GM23338 (cell line): ENCODE measurements at regions not wholly inside any gene's neighbourhood (a gene's known extent, or its start where the extent isn't known, plus 50 kb on each side); places are given as distances from the start of the nearest gene placed in this dataset.

ENCODE experiments used
- ATAC-seq: fragments of 200-7000 bp; cut with Tn5 transposase; 3 replicates; pipeline ENCODE4 v1.9.1; 2020
- DNase-seq: peaks from one replicate; pipeline ENCODE4 v3.0.0-alpha.2; 2015; ENCODE audit warnings: low spot score
- H2AFZ ChIP-seq: fragments of 200-600 bp; sonication (generic); 2 replicates; pipeline ENCODE4 v1.8.0; 2016; ENCODE audit warnings: antibody characterized with exemption, mild to moderate bottlenecking, moderate library complexity
- H3F3A ChIP-seq: fragments of 200-600 bp; sonication (generic); replicated peaks from 2 replicates; pipeline ENCODE4 v1.8.0; 2017; ENCODE audit warnings: antibody characterized with exemption, mixed run types, low read depth
- H3K27ac ChIP-seq: fragments of 200-600 bp; sonication (generic); 2 replicates; pipeline ENCODE4 v1.6.1; 2016; ENCODE audit warnings: low read depth
- H3K27me3 ChIP-seq: fragments of 200-600 bp; sonication (generic); 2 replicates; pipeline ENCODE4 v1.8.0; 2016; ENCODE audit warnings: mild to moderate bottlenecking, mixed run types, moderate library complexity; ENCODE audit not compliant: insufficient read depth
- H3K36me3 ChIP-seq: fragments of 200-600 bp; sonication (generic); 2 replicates; pipeline ENCODE4 v1.8.0; 2016; ENCODE audit warnings: mild to moderate bottlenecking; ENCODE audit not compliant: insufficient read depth
- H3K4me1 ChIP-seq: fragments of 200-600 bp; sonication (generic); 2 replicates; pipeline ENCODE4 v1.8.0; 2016; ENCODE audit warnings: mild to moderate bottlenecking, moderate library complexity; ENCODE audit not compliant: insufficient read depth
- H3K4me2 ChIP-seq: fragments of 200-600 bp; sonication (generic); 2 replicates; pipeline ENCODE4 v1.7.1; 2017; ENCODE audit warnings: mixed run types
- H3K4me3 ChIP-seq: fragments of 200-600 bp; sonication (generic); 2 replicates; pipeline ENCODE4 v1.6.1; 2016; ENCODE audit warnings: mixed run types
- H3K79me2 ChIP-seq: fragments of 200-600 bp; sonication (generic); replicated peaks from 2 replicates; pipeline ENCODE4 v1.8.0; 2017; ENCODE audit warnings: mild to moderate bottlenecking; ENCODE audit not compliant: insufficient read depth
- H3K9me2 ChIP-seq: fragments of 200-600 bp; sonication (generic); 2 replicates; pipeline ENCODE4 v1.8.0; 2017; ENCODE audit not compliant: insufficient read depth
- H4K20me1 ChIP-seq: fragments of 200-600 bp; sonication (generic); replicated peaks from 2 replicates; pipeline ENCODE4 v1.8.0; 2017; ENCODE audit warnings: mild to moderate bottlenecking; ENCODE audit not compliant: insufficient read depth
- H3K27ac Mint-ChIP-seq: 2 replicates; pipeline ENCODE4 v1.8.0; 2020; ENCODE audit warnings: inconsistent platforms, mild to moderate bottlenecking, moderate library complexity, mixed read lengths
- H3K27me3 Mint-ChIP-seq: 3 replicates; pipeline ENCODE4 v1.8.0; 2022; ENCODE audit warnings: low read depth, mild to moderate bottlenecking, moderate library complexity, mixed read lengths, inconsistent platforms; ENCODE audit not compliant: insufficient read depth, poor library complexity
- H3K36me3 Mint-ChIP-seq: 3 replicates; pipeline ENCODE4 v1.8.0; 2021; ENCODE audit warnings: low read depth, mild to moderate bottlenecking, inconsistent platforms, moderate library complexity, mixed read lengths
- H3K4me1 Mint-ChIP-seq: 3 replicates; pipeline ENCODE4 v1.8.0; 2020; ENCODE audit warnings: mild to moderate bottlenecking, inconsistent platforms, mixed read lengths
- H3K4me3 Mint-ChIP-seq: 3 replicates; pipeline ENCODE4 v1.8.0; 2021; ENCODE audit warnings: moderate library complexity, mild to moderate bottlenecking, inconsistent platforms, mixed read lengths
- H3K9me3 Mint-ChIP-seq: 3 replicates; pipeline ENCODE4 v1.8.0; 2020; ENCODE audit warnings: moderate library complexity, mild to moderate bottlenecking, inconsistent platforms, mixed read lengths
- CREB1 ChIP-seq: fragments of 250-450 bp; sonication (Bioruptor Pico); IDR thresholded peaks from 2 replicates; pipeline ENCODE4 v1.5.0; 2020; ENCODE audit warnings: low read depth, mild to moderate bottlenecking, moderate library complexity
- CTCF ChIP-seq, 2 experiments: fragments of 200-600 bp in 1 of 2; sonication (generic) in 1 of 2; conservative IDR thresholded peaks; 2 replicates each; pipeline versions ENCODE4 v1.5.1 to v1.6.1; 2016 to 2017; ENCODE audit warnings: antibody characterized with exemption in 2 of 2, low read depth in 2 of 2, mild to moderate bottlenecking in 2 of 2, moderate library complexity in 1 of 2
- ETS1 ChIP-seq: IDR thresholded peaks from 2 replicates; pipeline ENCODE4 v1.6.1; 2016; ENCODE audit warnings: antibody characterized with exemption
- EZH2 ChIP-seq: fragments of 200-600 bp; sonication (generic); IDR thresholded peaks from one replicate; pipeline ENCODE4 v1.8.0; 2017; ENCODE audit warnings: antibody characterized with exemption, mild to moderate bottlenecking, low read depth; ENCODE audit not compliant: unreplicated experiment
- EZH2phosphoT487 ChIP-seq: fragments of 200-600 bp; sonication (generic); IDR thresholded peaks from one replicate; pipeline ENCODE4 v1.8.1; 2018; ENCODE audit warnings: antibody characterized with exemption; ENCODE audit not compliant: unreplicated experiment
- JUNB ChIP-seq: IDR thresholded peaks from one replicate; pipeline ENCODE4 v1.6.1; 2016; ENCODE audit warnings: antibody characterized with exemption; ENCODE audit not compliant: unreplicated experiment
- NANOG ChIP-seq: IDR thresholded peaks from 2 replicates; pipeline ENCODE4 v1.6.1; 2016; ENCODE audit warnings: antibody characterized with exemption, borderline replicate concordance
- POLR2AphosphoS5 ChIP-seq: IDR thresholded peaks from 2 replicates; pipeline ENCODE4 v1.6.1; 2016; ENCODE audit warnings: antibody characterized with exemption, low read depth
- REST ChIP-seq: IDR thresholded peaks from one replicate; pipeline ENCODE4 v1.6.1; 2018; ENCODE audit warnings: antibody characterized with exemption; ENCODE audit not compliant: unreplicated experiment
- STAT1 ChIP-seq: IDR thresholded peaks from one replicate; pipeline ENCODE4 v1.6.1; 2016; ENCODE audit warnings: antibody characterized with exemption; ENCODE audit not compliant: unreplicated experiment
- ZNF114 ChIP-seq: fragments of 250-450 bp; sonication (Bioruptor Pico); IDR thresholded peaks from 2 replicates; pipeline ENCODE4 v1.5.0; 2020; ENCODE audit warnings: mild to moderate bottlenecking, moderate library complexity
- ZNF331 ChIP-seq: fragments of 250-450 bp; sonication (Bioruptor Pico); IDR thresholded peaks from 2 replicates; pipeline ENCODE4 v1.5.0; 2020; ENCODE audit warnings: low read depth, mild to moderate bottlenecking, moderate library complexity
- ZNF462 ChIP-seq: fragments of 250-450 bp; sonication (Bioruptor Pico); IDR thresholded peaks from 2 replicates; pipeline ENCODE4 v1.5.0; 2020; ENCODE audit warnings: mild to moderate bottlenecking, moderate library complexity

- no peaks in the 10 kb centered on the region for H4K20me1 ChIP-seq
- no peak overlapping the region for H3K27ac Mint-ChIP-seq
- ATAC-seq, result no peak
- H3K4me2 ChIP-seq, result no peak overlapping the region
- 0 out of 3 replicates have a peak, but pooled peaks cover 2% of the 10 kb centered on the region for H3K36me3 Mint-ChIP-seq
- H3K27me3 ChIP-seq, result no peaks in the 10 kb centered on the region
- no peak for DNase-seq
- H3K9me2 ChIP-seq, result no peaks in the 10 kb centered on the region
- H3K4me3 ChIP-seq, result no peak overlapping the region
- no peak overlapping the region for H2AFZ ChIP-seq
- TF ChIP-seq EZH2phosphoT487 (no peak), ZNF331 (CRISPR knock-in tag) (no peak), STAT1 (no peak), JUNB (no peak), ZNF114 (no peak), REST (no peak), CREB1 (no peak), EZH2 (no peak), ZNF462 (CRISPR knock-in tag) (no peak), ETS1 (no peak), POLR2AphosphoS5 (no peak), CTCF (conservative IDR thresholded peaks at IDR 0.05; ENCODE audit: low read depth in 2 of 2) (no peak), NANOG (no peak)
- 0 out of 3 replicates have a peak, but pooled peaks cover 2% of the 10 kb centered on the region for H3K9me3 Mint-ChIP-seq
- H3K4me1 ChIP-seq, result no peaks in the 10 kb centered on the region
- H3K4me1 Mint-ChIP-seq, result no peaks in the 10 kb centered on the region
- no peaks in the 10 kb centered on the region for H3K79me2 ChIP-seq
- no peaks in the 10 kb centered on the region for H3F3A ChIP-seq
- no peak overlapping the region for H3K4me3 Mint-ChIP-seq
- H3K27me3 Mint-ChIP-seq, result peaks cover 7% of the 10 kb centered on the region
- no peak overlapping the region for H3K27ac ChIP-seq
- H3K36me3 ChIP-seq, result no peaks in the 10 kb centered on the region
Measured at GRCh38 chr17:62912363-62912762, 53.7 kb upstream of the TANC2 start.
